Fibroblast of upper back skin (primary cell): ENCODE measurements at regions not wholly inside any gene's neighbourhood (a gene's known extent, or its start where the extent isn't known, plus 50 kb on each side); places are given as distances from the start of the nearest gene placed in this dataset.
"Not testable (repeated sequence)": the region's sequence is repeated elsewhere in the genome, so short reads cannot be mapped to it uniquely, and the experiment has no call there.

ENCODE experiments used
- DNase-seq: peaks from one replicate; pipeline ENCODE4 v3.0.0-alpha.2; 2013

DNA sequence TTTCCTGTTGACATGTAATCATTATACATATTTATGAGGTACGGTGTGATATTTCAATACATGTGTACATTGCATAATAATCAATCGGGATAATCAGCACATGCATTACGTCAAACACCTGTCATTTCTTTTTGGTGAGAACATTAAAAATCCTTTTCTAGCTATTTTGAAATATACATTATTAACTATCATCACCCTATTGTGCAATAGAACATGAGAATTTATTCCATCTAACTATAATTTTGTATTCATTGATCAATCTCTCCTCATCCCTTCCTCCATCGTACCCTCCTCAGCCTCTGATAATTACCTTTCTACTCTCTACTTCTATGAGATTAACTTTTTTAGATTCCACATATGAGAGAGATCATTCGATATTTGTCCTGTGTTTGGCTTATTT lies 170.9 kb upstream of the GHR start:
- DNase-seq, result no peak

DNA sequence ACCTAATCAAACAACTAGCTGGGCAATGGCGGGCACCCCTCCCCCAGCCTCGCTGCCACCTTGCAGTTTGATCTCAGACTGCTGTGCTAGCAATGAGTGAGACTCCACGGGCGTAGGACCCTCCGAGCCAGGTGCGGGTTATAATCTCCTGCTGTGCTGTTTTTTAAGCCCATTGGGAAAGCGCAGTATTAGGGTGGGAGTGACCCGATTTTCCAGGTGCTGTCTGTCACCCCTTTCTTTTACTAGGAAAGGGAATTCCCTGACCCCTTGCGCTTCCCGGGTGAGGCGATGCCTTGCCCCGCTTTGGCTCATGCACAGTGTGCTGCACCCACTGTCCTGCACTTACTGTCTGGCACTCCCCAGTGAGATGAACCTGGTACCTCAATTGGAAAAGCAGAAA lies 163.3 kb upstream of the GHR start:
- DNase-seq, result not testable (repeated sequence)

DNA sequence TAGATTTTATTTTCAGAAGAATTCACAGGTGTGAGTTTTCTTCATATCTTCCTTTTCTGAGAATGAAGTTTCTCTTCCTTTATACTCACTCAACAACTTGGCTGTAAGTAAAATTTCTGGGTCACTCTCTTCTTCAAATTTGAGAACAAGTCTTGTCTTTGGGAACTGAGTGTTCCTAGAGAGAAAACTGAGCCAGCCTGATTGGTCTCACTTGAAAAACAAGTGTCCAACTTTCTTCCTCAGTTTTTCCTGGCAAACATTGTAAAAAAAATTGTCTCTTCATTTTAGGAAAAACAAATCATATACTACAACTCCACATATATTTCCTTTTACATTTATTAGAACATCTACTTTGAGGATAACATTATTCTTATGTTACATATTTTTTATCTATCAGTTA lies 156.1 kb upstream of the GHR start:
- DNase-seq, result no peak

DNA sequence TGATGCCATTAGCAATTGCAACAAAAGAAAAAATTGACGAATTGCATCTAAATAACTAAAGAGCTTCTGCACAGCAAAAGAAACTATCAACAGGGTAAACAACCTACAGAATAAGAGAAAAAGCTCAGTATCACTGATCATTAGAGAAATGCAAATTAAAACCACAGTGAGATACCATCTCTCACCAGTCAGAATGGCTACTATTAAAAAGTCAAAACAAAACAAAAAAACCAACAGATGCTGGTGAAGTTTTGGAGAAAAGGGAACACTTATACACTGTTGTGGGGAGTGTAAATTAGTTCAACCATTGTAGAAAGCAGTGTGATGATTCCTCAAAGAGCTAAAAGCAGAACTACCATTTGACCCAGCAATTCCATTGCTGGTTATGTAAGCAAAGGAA lies 155.1 kb upstream of the GHR start:
- not testable (repeated sequence) for DNase-seq

DNA sequence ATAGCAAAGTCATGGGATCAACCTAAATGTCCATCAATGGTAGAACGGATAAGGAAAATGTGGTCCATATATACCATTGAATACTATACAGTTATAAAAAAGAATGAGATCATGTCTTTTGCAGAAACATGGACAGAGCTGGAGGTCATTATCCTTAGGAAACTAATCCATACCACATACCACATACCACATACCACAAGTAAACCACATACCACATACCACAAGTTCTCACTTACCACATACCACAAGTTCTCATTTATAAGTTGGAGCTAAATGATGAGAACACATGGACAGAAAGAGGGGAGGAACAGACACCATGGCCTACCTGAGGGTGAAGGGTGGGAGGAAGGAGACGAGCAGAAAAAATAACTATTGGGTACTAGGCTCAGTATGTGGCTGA lies 154.6 kb upstream of the GHR start:
- DNase-seq, result peak; percentile 57

DNA sequence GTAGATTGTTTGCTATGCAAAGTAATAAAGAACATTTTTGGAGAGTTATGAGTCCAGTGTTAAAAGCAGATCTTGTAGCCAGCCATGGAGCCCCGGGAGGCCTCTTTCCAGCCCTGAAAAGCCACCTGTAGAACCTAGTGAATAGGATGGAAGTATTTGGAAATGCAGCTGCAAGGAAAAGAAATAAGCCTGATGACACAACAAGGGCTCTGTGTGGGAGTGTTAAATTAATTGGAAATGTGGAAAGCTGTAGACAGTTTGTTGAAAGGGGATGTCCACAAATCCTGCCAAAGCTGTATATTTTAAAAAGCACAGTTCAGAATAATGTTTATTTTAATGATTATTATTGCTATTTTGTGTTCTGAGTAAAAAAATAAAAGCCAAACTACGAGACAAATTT lies 152.5 kb upstream of the GHR start:
- no peak for DNase-seq

DNA sequence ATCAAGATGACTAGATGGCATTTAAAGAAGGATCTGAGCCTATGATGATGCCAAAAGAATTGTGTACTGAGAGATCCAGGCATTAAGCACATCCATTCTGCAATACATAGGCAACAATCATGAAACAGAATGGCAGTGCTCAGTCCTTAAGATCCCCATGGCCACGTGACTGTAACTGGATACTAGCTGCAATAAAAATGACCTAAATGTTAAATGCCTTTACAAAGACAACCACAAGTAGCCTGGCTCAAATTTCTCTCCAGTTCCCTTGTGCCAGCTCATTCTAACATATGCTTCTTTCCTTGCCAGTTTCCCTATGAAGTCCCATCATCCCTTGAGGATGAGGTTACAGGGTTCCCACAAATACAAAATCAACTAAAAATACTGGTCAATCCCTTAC lies 148.3 kb upstream of the GHR start:
- DNase-seq, result peak; percentile 18

DNA sequence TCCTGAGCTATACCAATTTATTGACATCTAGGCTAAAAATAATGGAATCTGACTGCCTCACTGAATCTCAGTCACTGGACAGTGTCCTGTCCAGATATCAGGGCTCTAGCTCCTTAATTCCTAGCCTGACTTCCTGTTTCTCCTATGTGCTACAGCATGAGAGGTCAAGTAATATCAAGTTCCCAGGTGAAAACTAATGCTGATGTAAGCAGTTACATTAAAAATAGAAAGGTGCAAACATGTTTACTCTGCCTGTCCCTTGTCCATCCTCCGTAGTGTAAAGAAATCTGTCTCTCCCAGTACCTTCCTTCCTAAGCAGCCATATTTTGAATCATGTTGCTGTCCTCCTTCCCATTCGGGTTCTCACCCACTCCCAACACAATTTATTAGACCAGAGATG lies 145.9 kb upstream of the GHR start:
- no peak for DNase-seq

DNA sequence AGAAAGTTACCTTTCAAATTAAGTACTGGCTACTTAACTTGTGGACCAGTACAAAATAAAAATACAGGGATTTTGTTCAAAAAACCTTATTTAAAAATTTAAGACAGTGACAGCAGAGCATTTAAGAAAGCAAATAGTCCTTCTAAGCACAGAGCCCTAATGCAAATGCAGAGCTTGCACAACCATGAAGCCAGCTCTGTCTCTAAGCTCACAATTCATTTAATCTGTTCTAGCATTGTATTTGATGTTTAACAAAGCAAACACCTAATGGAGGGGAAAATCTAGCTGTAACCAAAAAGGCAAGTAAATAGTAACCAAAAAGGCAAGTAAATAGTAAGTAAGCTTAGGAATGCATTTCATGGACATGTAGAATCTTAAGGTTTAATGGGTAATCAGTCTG lies 138.7 kb upstream of the GHR start:
- no peak for DNase-seq

DNA sequence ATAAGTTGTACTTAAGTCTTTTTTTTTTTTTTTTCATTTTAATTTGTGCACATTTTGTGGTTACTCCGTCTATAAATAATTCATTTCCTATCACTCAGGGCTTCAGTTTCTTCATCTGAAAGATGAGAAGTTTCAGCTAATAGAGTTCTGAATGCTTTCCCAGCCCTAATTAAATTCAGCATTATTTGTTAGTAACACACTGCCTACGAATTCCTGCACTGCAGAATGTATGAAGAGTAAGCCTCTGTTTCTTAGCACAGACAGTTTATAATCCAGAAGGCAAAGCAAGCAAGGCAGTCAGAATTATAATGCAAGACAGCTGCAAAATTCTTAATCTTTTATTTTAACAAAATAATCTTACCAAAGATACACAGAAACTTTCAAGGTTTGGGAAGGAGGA lies 138.0 kb upstream of the GHR start:
- DNase-seq, result no peak

DNA sequence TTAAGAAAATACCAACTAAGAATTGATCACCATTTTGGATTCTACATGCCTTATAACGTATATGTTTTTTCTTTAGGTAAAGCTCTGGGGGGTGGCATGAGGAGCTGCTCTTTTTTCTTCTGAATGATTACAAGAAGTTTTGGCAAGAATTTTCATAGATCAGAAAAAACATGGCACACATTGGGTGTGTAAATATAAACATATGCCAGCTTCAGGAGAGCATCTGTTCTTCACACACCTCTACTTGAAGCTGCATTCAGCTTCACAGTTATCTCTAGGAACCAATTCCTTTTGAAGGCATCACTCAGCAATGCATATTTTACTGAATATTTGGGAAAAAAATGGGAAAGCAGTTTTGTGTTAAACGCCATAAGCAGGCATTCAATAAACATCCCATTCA lies 122.7 kb upstream of the GHR start:
- no peak for DNase-seq

DNA sequence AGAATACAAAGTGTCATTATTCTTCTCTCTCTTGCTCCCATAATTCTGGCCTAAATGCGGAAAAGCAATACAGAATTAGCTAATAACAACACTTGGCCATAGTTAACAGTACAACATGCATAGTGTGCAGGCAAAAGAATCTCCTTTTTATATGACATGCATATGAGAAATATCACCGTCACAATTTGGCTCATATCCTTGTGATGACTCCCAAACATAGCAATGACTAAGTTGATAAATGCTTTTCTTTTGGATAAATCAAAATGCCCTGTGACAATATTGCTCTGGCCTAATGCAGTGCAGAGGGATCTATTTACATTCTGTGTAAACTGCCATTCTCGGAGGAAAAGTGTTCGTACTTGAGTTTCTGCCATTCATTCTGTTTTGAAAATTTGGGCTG lies 121.9 kb upstream of the GHR start:
- peak; percentile 32 for DNase-seq

DNA sequence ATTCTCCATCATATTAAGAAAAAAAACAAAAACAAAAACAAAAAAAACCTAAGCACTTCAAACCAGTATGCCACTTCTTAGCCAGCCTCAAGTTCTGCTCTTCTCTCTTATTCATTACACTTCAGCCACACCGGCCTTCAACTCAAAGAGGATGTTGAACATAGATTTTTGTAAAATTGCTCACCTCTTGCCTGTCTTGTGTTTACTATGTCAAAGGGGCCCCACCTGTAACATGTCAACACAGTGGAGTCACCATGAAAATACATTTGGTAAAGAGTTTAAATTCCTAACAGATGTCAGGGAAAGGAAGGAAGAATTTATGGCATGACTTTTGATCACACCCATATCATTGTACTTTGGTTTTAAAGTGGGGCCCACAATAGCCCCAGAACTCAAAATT lies 121.1 kb upstream of the GHR start:
- DNase-seq, result no peak

DNA sequence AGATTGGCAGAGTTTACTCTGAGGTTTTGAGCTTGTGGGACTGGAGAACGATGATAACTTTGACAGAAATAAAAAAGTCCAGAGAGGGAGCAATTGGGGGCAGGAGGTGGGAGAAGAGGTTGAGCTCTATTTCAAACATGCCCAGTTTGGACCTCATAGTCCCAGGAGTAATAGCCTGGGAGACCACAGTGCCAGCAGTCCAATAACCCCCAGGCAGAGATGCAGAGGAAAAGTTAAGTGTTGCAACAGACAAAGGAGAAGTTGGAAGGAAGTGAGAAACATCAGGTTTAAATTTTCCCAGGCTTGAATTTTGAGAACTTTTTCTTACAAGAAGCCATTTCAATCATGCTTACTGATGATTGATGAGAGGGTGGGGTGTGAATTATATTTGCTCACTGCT lies 117.0 kb upstream of the GHR start:
- DNase-seq, result peak; percentile 2

DNA sequence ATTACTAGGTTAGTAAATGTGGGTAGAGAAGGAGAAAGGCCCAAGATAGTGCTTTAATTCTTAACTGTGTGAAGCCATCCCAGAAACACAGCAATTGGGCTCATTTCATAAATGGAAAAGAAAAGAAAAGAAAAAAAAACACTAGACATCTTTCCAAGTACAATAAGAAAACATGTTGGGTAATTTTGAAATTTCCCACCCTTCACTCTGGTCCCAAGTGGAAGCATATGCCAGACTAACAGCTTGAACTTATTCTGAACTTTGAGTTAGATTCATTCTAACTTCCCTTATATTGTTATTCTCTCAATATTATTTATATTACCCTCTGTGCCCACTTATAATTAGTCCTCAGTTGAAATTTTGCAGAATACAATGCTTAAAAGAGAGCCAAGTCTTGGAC lies 113.4 kb upstream of the GHR start:
- no peak for DNase-seq

DNA sequence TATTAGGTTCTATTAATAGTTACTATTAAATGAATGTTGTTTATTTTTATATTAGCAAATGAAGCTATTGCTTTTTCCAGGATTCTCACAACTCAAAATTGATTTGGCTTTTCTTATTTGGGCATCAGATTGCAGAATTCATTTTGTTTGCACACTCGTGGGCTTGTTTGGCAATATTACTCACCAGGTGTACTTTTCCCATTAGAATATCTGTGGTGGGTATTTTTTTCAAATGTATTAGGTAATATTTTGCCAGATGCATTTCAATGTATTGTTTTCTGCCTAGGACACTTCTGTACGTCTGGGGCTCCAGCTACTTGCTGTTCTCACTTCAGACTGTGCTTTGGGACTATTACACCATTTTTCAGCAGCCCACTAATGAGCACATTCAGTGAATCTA lies 108.0 kb upstream of the GHR start:
- DNase-seq, result no peak

DNA sequence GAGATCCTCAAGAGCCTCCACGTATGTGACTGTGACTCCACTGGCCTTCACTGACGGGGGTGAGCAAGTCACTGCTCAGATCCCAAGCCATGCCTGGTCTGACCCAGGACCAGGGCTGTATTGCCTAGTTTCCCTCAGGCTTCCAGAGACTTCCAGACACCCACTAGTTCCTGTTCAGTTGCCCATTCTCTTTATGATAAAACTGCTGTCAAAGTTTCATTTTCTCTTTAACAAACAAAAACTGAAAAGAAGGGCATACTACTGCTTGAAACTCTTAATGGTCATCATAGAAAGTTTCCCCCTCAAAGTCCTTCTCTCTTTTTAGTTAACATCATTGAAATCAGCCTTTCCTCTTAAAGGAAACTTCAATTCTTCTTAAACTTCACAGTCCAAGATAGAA lies 105.7 kb upstream of the GHR start:
- DNase-seq, result no peak

DNA sequence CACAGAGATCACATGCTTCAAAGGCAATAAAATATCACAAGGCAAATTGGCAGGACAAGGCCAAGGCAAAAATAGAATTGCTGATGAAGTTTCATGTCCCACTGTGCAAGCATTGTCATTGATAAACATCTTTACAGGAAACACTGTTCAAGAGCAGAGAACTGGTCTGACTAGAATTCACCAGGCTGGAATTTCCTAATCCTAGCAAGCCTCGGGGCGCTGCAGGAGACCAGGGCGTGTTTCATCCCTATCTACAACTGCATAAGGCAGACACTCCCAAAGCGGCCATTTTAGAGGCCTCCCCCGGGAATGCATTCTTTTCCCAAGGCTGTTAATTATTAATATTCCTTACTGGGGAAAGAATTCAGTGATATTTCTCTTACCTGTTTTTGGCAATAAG lies 103.7 kb upstream of the GHR start:
- DNase-seq, result not testable (repeated sequence)

DNA sequence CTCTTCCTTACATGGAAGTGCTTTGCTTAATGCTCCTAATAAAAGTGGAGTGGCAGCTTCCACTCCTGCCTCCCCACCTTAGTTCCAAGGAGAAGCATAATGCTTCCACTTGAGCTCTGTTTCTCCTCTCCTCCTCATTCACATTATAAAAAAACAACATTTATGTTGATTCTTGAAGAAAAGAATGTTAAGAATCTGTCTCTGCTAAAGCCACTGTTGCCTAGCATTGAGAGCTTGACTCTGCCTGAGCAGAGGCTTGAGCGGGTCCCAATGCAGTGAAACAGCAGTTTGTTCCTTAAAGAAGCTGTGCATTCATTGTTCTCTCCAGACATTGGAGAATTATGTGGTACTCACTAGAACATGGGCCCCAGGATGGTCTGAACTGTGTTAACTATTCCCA lies 101.5 kb upstream of the GHR start:
- DNase-seq, result no peak

DNA sequence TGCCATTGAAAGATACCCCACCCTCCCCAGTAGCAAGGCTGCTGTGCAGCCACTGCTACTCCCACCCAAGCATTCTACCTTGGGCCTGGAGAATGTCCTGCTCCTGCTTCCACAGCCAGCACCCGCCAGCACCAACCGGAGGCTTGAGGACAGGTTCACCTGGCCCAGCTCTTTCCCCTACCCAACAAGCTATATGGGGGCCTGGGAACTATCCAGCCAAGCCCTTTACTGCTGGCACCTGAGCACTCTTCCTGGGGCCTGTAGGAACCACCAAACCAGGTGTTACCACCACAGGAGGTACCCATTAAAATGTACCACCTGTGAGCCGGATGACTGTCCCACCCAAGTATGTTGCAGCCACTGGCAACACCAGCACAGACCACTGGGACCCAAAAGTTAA lies 86.1 kb upstream of the GHR start:
- DNase-seq, result no peak

DNA sequence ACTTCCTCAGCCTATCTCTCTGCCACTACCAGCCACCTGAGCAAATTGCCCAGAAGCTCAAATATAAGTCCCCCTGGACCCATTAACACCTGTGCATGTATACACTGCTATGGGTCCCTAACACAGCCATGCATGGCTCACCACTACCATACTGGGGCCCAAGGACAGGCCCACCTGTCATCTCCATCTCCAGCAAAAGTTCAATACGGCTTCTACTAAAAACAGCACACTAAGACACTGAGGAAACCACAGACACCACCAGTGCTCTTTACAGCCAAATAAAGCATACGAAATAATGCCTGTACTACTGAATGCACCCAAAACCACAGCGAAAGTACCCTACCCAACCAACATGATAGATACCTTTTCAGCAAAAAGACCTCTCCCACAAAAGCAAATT lies 85.6 kb upstream of the GHR start:
- DNase-seq, result no peak

DNA sequence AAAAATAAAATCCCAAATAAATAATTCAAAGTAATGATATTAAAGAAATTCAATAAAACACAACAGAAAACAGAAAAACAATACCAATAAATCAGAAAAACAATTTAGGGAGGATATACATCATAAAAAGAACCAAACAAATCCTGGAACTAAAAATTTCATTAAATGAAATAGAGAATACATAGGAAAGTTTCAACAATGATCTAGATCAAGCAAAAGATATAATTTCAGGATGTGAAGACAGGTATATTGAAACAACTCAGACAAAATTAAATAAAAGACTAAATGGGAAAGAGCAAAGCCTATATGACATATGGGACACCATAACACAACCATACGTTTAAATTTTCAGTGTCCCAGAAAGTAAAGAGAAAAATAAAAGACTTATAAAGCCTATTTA lies 85.1 kb upstream of the GHR start:
- DNase-seq, result no peak

DNA sequence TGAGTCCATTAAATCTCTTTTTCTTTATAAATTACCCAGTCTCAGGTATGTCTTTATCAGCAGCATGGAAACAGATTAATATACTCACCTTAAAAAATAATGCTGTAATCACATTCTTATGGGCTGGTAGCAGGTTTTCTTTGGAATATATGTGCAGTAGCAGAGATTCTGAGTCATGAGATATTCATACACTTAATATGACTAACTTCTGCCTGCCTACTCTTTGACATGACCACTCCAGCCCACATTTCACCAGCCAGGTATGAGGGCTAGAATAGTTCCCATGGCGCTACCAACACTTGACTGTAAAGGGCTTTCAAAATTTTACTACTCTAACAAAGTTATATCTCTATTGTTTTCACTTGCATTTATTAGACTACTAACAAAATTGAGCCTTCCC lies 74.1 kb upstream of the GHR start:
- DNase-seq, result no peak

DNA sequence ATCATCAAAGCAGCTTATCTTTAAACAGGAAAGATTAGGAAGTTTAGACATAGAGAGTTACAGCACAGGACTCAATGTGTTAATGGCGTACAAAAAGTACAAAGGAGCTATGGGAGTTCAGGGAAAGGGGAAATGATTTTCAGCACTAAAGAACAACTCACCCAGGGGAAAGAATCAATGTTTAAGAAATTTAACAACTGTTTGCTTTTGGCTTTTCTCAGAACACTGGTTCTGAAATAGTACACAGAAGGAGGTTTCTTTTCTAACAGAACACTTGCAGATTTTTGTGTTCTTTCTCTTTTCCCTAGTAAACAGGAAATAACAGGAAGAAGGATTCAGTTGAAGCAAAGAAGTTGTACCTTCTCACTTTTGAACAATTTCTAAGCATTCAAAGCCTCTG lies 71.3 kb upstream of the GHR start:
- no peak for DNase-seq

DNA sequence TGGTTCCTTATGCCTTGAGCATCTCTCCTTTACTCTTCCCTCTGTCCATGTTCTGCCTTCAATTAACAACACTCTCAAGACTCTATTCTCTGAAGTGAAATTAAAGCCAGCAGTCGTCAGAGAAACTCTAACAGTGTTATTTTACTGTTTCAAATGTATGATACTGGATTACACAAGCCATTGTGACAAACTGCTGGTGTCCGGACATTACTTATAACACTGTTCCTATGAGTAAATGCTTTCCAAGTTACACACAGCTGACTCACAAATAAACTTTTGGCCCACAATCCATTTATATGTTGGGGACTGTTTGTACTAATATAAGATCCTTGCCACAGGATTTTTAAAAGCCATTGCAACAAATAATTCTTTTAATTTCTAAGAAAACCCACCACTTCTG lies 63.2 kb upstream of the GHR start:
- peak; percentile 7 for DNase-seq

DNA sequence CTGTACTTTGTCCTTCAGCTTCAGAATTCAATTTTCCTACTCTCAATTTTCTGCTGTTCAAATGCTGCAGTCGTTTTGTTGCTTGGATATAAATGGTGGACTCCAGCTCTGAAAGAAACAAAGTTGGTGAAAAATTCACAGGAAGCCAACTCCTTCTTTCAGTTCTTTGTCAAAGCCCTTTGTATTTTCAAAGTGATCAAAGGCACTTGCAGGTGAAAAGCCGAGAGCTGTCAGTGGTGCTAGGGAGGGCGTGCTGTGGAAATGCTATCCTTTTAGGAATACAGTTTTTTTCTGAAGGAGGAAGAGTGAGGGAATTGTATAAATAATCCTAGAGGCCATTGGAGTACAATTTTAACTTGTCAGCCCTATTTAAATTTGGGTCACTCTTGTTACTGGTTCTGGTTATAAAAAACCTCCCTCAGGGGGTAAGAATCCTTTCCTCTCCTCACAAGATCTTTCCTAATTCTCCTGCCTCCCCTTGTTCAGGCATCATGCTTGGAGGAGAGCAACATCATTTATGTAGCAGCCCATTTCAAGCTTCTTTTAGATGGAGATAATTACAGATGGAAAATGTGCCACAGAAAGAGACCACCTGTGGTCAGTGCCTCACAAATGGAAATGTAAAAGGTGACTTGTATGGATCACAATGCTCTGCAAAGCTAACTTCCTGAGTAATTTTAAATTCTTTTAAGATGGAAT lies 62.5 kb upstream of the GHR start:
- no peak for DNase-seq
